H1 (cell line): ENCODE measurements at regions not wholly inside any gene's neighbourhood (a gene's known extent, or its start where the extent isn't known, plus 50 kb on each side); places are given as distances from the start of the nearest gene placed in this dataset.

Experiments
- CTCF ChIA-PET: fragments of 300-600 bp; sonication (Branson Sonifier 250); formaldehyde crosslinking; loops from one replicate; lab custom pipeline; 2021; ENCODE audit not compliant: partially characterized antibody; lab: Charles Lee
- POLR2A ChIA-PET: fragments of 300-600 bp; sonication (Branson Sonifier 250); formaldehyde crosslinking; loops from one replicate; lab custom pipeline; 2021; ENCODE audit warnings: inconsistent platforms; ENCODE audit not compliant: partially characterized antibody; lab: Charles Lee
- DNase-seq, 2 experiments: peaks; one replicate each; pipeline versions ENCODE4 v3.0.0 to v3.0.0-alpha.2; 2010 to 2022; ENCODE audit warnings: low spot score in 2 of 2, low read depth in 1 of 2, mixed read lengths in 1 of 2
- FAIRE-seq: peaks from 2 replicates; lab custom pipeline; 2011; peaks lifted over from hg19 to GRCh38; lab: Jason Lieb, UNC
- H2AFZ ChIP-seq: 2 replicates; pipeline ENCODE4 v1.8.1; 2012; ENCODE audit warnings: low read length, inconsistent platforms
- H2AK5ac ChIP-seq: 2 replicates; pipeline ENCODE4 v1.6.1; 2013; ENCODE audit warnings: low read depth, low read length
- H2BK120ac ChIP-seq: replicated peaks from 2 replicates; pipeline ENCODE3; 2013; ENCODE audit warnings: low read depth, low read length, inconsistent platforms
- H2BK12ac ChIP-seq: 2 replicates; pipeline ENCODE4 v1.6.1; 2013; ENCODE audit warnings: low read depth, low read length
- H2BK15ac ChIP-seq: 2 replicates; pipeline ENCODE4 v1.6.1; 2013; ENCODE audit warnings: low read length
- H2BK20ac ChIP-seq: 2 replicates; pipeline ENCODE4 v1.6.1; 2013; ENCODE audit warnings: low read length
- H2BK5ac ChIP-seq: 2 replicates; pipeline ENCODE4 v1.6.1; 2013; ENCODE audit warnings: low read depth, low read length
- H3K14ac ChIP-seq: 2 replicates; pipeline ENCODE4 v1.6.1; 2013; ENCODE audit warnings: inconsistent platforms; ENCODE audit not compliant: insufficient read length
- H3K18ac ChIP-seq: 2 replicates; pipeline ENCODE4 v1.6.1; 2013; ENCODE audit warnings: low read length; ENCODE audit errors: extremely low read depth
- H3K23ac ChIP-seq: 2 replicates; pipeline ENCODE4 v1.6.1; 2013; ENCODE audit warnings: inconsistent platforms; ENCODE audit not compliant: insufficient read length
- H3K23me2 ChIP-seq: 2 replicates; pipeline ENCODE4 v1.6.1; 2013; ENCODE audit warnings: low read depth, low read length
- H3K27ac ChIP-seq: 2 replicates; pipeline ENCODE4 v1.6.1; 2011; ENCODE audit warnings: low read depth, low read length, inconsistent platforms
- H3K27me3 ChIP-seq, 4 experiments: replicated peaks in 1 of 4; 1 replicate in 1 of 4; 2 replicates in 3 of 4; pipeline versions ENCODE4 v1.6.1 to v1.8.1; 2011 to 2013; ENCODE audit warnings: low read length in 3 of 4, mild to moderate bottlenecking in 3 of 4, inconsistent platforms in 2 of 4, mixed read lengths in 2 of 4, moderate library complexity in 1 of 4; ENCODE audit not compliant: control insufficient read depth in 3 of 4, insufficient read depth in 3 of 4; ENCODE audit errors: extremely low read depth in 1 of 4
- H3K36me3 ChIP-seq, 4 experiments: 2 replicates each; pipeline versions ENCODE4 v1.6.1 to v1.8.1; 2011 to 2013; ENCODE audit warnings: mild to moderate bottlenecking in 4 of 4, low read length in 3 of 4, moderate library complexity in 2 of 4, control low read depth in 1 of 4, inconsistent platforms in 1 of 4; ENCODE audit not compliant: insufficient read depth in 4 of 4, control insufficient read depth in 2 of 4
- H3K4ac ChIP-seq: replicated peaks from 2 replicates; pipeline ENCODE3; 2013; ENCODE audit warnings: low read length, low read depth, mixed read lengths, inconsistent platforms; ENCODE audit not compliant: insufficient read length
- H3K4me1 ChIP-seq, 4 experiments: replicated peaks in 1 of 4; 1 replicate in 1 of 4; 2 replicates in 3 of 4; pipeline versions ENCODE4 v1.6.1 to v1.8.1; 2011 to 2013; ENCODE audit warnings: low read length in 3 of 4, inconsistent platforms in 2 of 4, mixed read lengths in 1 of 4; ENCODE audit not compliant: insufficient read depth in 4 of 4, control insufficient read depth in 3 of 4
- H3K4me2 ChIP-seq, 2 experiments: 2 replicates each; pipeline versions ENCODE4 v1.6.1 to v1.8.1; 2011 to 2013; ENCODE audit warnings: low read depth in 2 of 2, low read length in 2 of 2, control low read depth in 1 of 2, inconsistent platforms in 1 of 2, mild to moderate bottlenecking in 1 of 2; ENCODE audit not compliant: insufficient read depth in 1 of 2
- H3K4me3 ChIP-seq, 4 experiments: fragments of 200-600, 300-600 bp in 1 of 4; sonication (generic), shearing (Covaris generic), sonication (Bioruptor Twin) in 1 of 4; 2 replicates each; pipeline versions ENCODE4 v1.5.1 to v1.8.1; 2011 to 2016; ENCODE audit warnings: low read length in 4 of 4, low read depth in 3 of 4, control low read depth in 2 of 4, inconsistent platforms in 2 of 4, mild to moderate bottlenecking in 2 of 4, mixed read lengths in 1 of 4, moderate library complexity in 1 of 4; ENCODE audit not compliant: insufficient read depth in 2 of 4; ENCODE audit errors: extremely low read depth in 1 of 4
- H3K56ac ChIP-seq: replicated peaks from 2 replicates; pipeline ENCODE3; 2013; ENCODE audit warnings: low read depth, mild to moderate bottlenecking, mixed read lengths, low read length, inconsistent platforms; ENCODE audit not compliant: insufficient read length
- H3K79me1 ChIP-seq: 2 replicates; pipeline ENCODE4 v1.6.1; 2013; ENCODE audit warnings: low read depth, low read length, control low read depth
- H3K79me2 ChIP-seq, 2 experiments: 2 replicates each; pipeline versions ENCODE4 v1.6.1 to v1.8.1; 2012 to 2013; ENCODE audit warnings: low read length in 2 of 2, mild to moderate bottlenecking in 2 of 2, inconsistent platforms in 1 of 2; ENCODE audit not compliant: insufficient read depth in 2 of 2, control insufficient read depth in 1 of 2
- H3K9ac ChIP-seq, 4 experiments: replicated peaks in 1 of 4; 1 replicate in 1 of 4; 2 replicates in 3 of 4; pipeline versions ENCODE4 v1.6.1 to v1.8.1; 2011 to 2013; ENCODE audit warnings: low read depth in 3 of 4, low read length in 3 of 4, control low read depth in 2 of 4, mild to moderate bottlenecking in 2 of 4, moderate library complexity in 2 of 4, inconsistent platforms in 1 of 4; ENCODE audit errors: extremely low read depth in 1 of 4
- H3K9me3 ChIP-seq, 2 experiments: 2 replicates each; pipeline versions ENCODE4 v1.6.1 to v1.8.1; 2012 to 2013; ENCODE audit warnings: mild to moderate bottlenecking in 2 of 2, moderate library complexity in 2 of 2, control low read depth in 1 of 2, inconsistent platforms in 1 of 2, low read depth in 1 of 2, low read length in 1 of 2, mixed read lengths in 1 of 2; ENCODE audit not compliant: insufficient read depth in 2 of 2
- H4K20me1 ChIP-seq, 2 experiments: replicated peaks in 1 of 2; 2 replicates each; pipeline versions ENCODE3 to v1.8.1; 2011 to 2013; ENCODE audit warnings: inconsistent platforms in 2 of 2, low read length in 2 of 2, mild to moderate bottlenecking in 1 of 2; ENCODE audit not compliant: insufficient read depth in 2 of 2, control insufficient read depth in 1 of 2
- H4K5ac ChIP-seq: 2 replicates; pipeline ENCODE4 v1.6.1; 2013; ENCODE audit warnings: low read length, low read depth, mixed read lengths, inconsistent platforms; ENCODE audit not compliant: insufficient read length
- H4K8ac ChIP-seq: 2 replicates; pipeline ENCODE4 v1.8.0; 2013; ENCODE audit warnings: mild to moderate bottlenecking, moderate library complexity, low read length, inconsistent platforms; ENCODE audit not compliant: insufficient read depth; ENCODE audit errors: extremely low read depth
- H4K91ac ChIP-seq: replicated peaks from 2 replicates; pipeline ENCODE3; 2013; ENCODE audit warnings: low read length, mixed read lengths, inconsistent platforms; ENCODE audit not compliant: insufficient read length
- BCL11A ChIP-seq, 2 experiments: IDR thresholded peaks; one replicate each; pipeline ENCODE4 v1.6.1; 2011; ENCODE audit warnings: low read depth in 2 of 2, low read length in 2 of 2, mild to moderate bottlenecking in 2 of 2
- CBX8 ChIP-seq: fragments of 300-800, 300-1000 bp; sonication (generic); IDR thresholded peaks from 2 replicates; pipeline ENCODE4 v1.7.1; 2016; ENCODE audit warnings: low read depth, low read length, borderline replicate concordance
- CREB1 ChIP-seq: IDR thresholded peaks from 2 replicates; pipeline ENCODE4 v1.6.1; 2012; ENCODE audit warnings: inconsistent platforms
- NANOG ChIP-seq: IDR thresholded peaks from 2 replicates; pipeline ENCODE4 v1.6.1; 2011; ENCODE audit warnings: low read length, low read depth, mild to moderate bottlenecking, inconsistent platforms; ENCODE audit not compliant: insufficient read depth, poor library complexity, severe bottlenecking
- TBP ChIP-seq: IDR thresholded peaks from 2 replicates; pipeline ENCODE4 v1.6.1; 2011; ENCODE audit warnings: low read depth, low read length, improper control_type of control experiment
- TCF12 ChIP-seq: IDR thresholded peaks from 2 replicates; pipeline ENCODE4 v1.6.1; 2011; ENCODE audit warnings: low read depth, mild to moderate bottlenecking, low read length
- WGBS, 2 experiments: shearing (Covaris generic) in 1 of 2; methylation state at CpG; one replicate each; pipeline versions ENCODE4 v1.1.6 to v1.1.7; 2013 to 2015; ENCODE audit warnings: low lambda C conversion rate in 2 of 2, mixed read lengths in 2 of 2, inconsistent platforms in 1 of 2, low coverage in 1 of 2, missing lambda C conversion rate in 1 of 2; ENCODE audit not compliant: insufficient replicate concordance in 2 of 2, insufficient coverage in 1 of 2, insufficient read length in 1 of 2; ENCODE audit errors: extremely low coverage in 1 of 2, missing lambda C conversion rate in 1 of 2; 5-methylcytosine and 5-hydroxymethylcytosine counted together

- 52% methylated on average over 5 of the region's 5 CpGs; no CpG with 5 or more reads in 1 of the 2 experiments for WGBS, 2 experiments
- TF ChIP-seq TCF12 (no peak), TBP (no peak), CBX8 (no peak), NANOG (no peak), BCL11A (IDR thresholded peaks at IDR 0.05; ENCODE audit: low read depth in 2 of 2, low read length in 2 of 2) (no peak), CREB1 (no peak)
Measured at GRCh38 chrY:21821881-21822280, 72.4 kb downstream of the RBMY1D start.

More at GRCh38 chrY:21821881-21822280, 72.4 kb downstream of the RBMY1D start:
- no peaks in the 10 kb centered on the region for H3K36me3 ChIP-seq
- H3K27ac ChIP-seq: no peak overlapping the region
- H3K23me2 ChIP-seq: no peaks in the 10 kb centered on the region
- H3K4me3 ChIP-seq: no peak overlapping the region
- POLR2A ChIA-PET: no interaction called here
- H3K18ac ChIP-seq: no peak overlapping the region
- no peak overlapping the region for H3K56ac ChIP-seq
- no peaks in the 10 kb centered on the region for H3K27me3 ChIP-seq
- H3K4me1 ChIP-seq: no peaks in the 10 kb centered on the region
- DNase-seq: no peak
- no peak overlapping the region for H3K9ac ChIP-seq
- H3K9me3 ChIP-seq: peaks cover 13 to 61% of the 10 kb centered on the region in 2 experiments; a peak in 3 of 4 replicates
- H2BK120ac ChIP-seq: no peak overlapping the region
- H2BK15ac ChIP-seq: no peak overlapping the region
- CTCF ChIA-PET: no interaction called here
- H2BK20ac ChIP-seq: no peak overlapping the region
- H2AFZ ChIP-seq: no peak overlapping the region
- H3K4ac ChIP-seq: no peak overlapping the region
- no peak overlapping the region for H2AK5ac ChIP-seq
- H4K8ac ChIP-seq: no peak overlapping the region
- H4K5ac ChIP-seq: no peak overlapping the region
- no peaks in the 10 kb centered on the region for H4K20me1 ChIP-seq
- H2BK12ac ChIP-seq: no peak overlapping the region
- no peaks in the 10 kb centered on the region for H3K79me1 ChIP-seq
- H3K23ac ChIP-seq: no peak overlapping the region
- H3K79me2 ChIP-seq: no peaks in the 10 kb centered on the region
- no peak overlapping the region for H3K14ac ChIP-seq
- no peak overlapping the region for H2BK5ac ChIP-seq
- no peak overlapping the region for H4K91ac ChIP-seq
- no peak overlapping the region for H3K4me2 ChIP-seq
- no peak for FAIRE-seq
